ENCODE measurements at regions not wholly inside any gene's neighbourhood (a gene's known extent, or its start where the extent isn't known, plus 50 kb on each side); places are given as distances from the start of the nearest gene placed in this dataset.

DNA sequence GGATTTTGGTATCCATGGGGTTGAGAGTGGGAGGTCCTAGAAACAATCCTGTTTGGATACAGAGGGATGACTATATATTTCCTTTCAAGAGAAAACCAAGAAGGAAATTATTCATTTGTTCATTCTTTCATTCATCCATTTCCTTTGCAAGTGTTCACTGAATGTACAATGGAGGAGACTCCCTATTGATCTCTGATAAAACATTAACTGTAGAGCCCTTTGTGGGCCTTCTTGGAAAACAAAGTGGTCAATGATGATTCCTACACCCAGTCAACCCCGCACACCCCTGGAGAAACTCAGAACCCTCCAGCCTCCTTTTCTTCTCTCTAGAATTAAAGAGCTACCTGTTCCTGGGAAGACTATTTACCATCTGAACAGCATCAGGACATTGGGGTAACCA lies 247.3 kb downstream of the AUH start:
- TF ChIP-seq, protein P1, sequence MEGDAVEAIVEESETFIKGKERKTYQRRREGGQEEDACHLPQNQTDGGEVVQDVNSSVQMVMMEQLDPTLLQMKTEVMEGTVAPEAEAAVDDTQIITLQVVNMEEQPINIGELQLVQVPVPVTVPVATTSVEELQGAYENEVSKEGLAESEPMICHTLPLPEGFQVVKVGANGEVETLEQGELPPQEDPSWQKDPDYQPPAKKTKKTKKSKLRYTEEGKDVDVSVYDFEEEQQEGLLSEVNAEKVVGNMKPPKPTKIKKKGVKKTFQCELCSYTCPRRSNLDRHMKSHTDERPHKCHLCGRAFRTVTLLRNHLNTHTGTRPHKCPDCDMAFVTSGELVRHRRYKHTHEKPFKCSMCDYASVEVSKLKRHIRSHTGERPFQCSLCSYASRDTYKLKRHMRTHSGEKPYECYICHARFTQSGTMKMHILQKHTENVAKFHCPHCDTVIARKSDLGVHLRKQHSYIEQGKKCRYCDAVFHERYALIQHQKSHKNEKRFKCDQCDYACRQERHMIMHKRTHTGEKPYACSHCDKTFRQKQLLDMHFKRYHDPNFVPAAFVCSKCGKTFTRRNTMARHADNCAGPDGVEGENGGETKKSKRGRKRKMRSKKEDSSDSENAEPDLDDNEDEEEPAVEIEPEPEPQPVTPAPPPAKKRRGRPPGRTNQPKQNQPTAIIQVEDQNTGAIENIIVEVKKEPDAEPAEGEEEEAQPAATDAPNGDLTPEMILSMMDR (conservative IDR thresholded peaks at IDR 0.05; ENCODE audit: low read depth, low read length), result no peak
- no peak for TF ChIP-seq EZH2 (IDR thresholded peaks at IDR 0.05; ENCODE audit: borderline replicate concordance, low read depth, low read length, poor library complexity, severe bottlenecking)
- ChIA-PET CTCF (no interaction called here), POLR2A (ENCODE audit: low non-redundant PET) (no interaction called here)
- Histone ChIP-seq H3K4me1 (ENCODE audit: insufficient read depth, low read length, poor library complexity, severe bottlenecking) (peaks cover 3% of the 10 kb centered on the region), H3K9me3 (ENCODE audit: low read depth, low read length, poor library complexity, severe bottlenecking) (peaks cover 7% of the 10 kb centered on the region), H3K36me3 (ENCODE audit: insufficient read depth, low read length, poor library complexity, severe bottlenecking) (no peaks in the 10 kb centered on the region), H3K4me3 (ENCODE audit: low read depth, low read length, poor library complexity, severe bottlenecking) (no peak overlapping the region), H3K27ac (ENCODE audit: low read depth, low read length, poor library complexity, severe bottlenecking) (no peak overlapping the region), H3K27me3 (replicated peaks; ENCODE audit: insufficient read depth, low read depth, low read length, poor library complexity) (no peaks in the 10 kb centered on the region)
- no TSS peak for BruUV-seq (replicated peaks)
- DNase-seq (ENCODE audit: low spot score), result no peak
- intact Hi-C loops (cut with micrococcal nuclease; ENCODE audit: unreplicated experiment), result no loop called here

DNA sequence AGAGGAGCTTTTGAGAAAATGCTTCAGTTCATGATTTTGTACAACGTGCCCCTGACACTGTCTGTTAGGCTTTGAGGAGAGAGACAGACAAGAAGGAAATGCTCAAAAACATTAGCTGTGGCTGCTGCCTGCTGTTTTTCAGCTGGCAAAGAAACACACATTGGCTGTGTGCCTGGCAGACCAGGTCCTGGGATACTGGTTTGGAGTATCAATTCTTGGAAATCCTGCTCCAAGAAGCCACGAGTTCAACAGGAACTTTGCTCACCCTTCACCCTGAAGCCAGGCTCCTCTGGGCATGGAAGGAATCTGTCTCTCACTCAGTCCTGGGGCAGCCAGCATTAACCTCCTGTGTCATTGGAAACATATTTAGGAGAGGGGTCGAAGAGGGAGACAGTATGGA lies 245.5 kb downstream of the AUH start:
- CTCF ChIA-PET, result no interaction called here
- POLR2A ChIA-PET (ENCODE audit: low non-redundant PET), result no interaction called here
- TF ChIP-seq, protein P1 (conservative IDR thresholded peaks at IDR 0.05; ENCODE audit: low read depth, low read length), result no peak
- TF ChIP-seq EZH2 (IDR thresholded peaks at IDR 0.05; ENCODE audit: borderline replicate concordance, low read depth, low read length, poor library complexity, severe bottlenecking), result no peak
- Histone ChIP-seq H3K9me3 (ENCODE audit: low read depth, low read length, poor library complexity, severe bottlenecking) (no peaks in the 10 kb centered on the region), H3K36me3 (ENCODE audit: insufficient read depth, low read length, poor library complexity, severe bottlenecking) (no peaks in the 10 kb centered on the region), H3K4me3 (ENCODE audit: low read depth, low read length, poor library complexity, severe bottlenecking) (no peak overlapping the region), H3K4me1 (ENCODE audit: insufficient read depth, low read length, poor library complexity, severe bottlenecking) (peaks cover 4% of the 10 kb centered on the region), H3K27ac (ENCODE audit: low read depth, low read length, poor library complexity, severe bottlenecking) (no peak overlapping the region), H3K27me3 (replicated peaks; ENCODE audit: insufficient read depth, low read depth, low read length, poor library complexity) (no peaks in the 10 kb centered on the region)
- BruUV-seq (replicated peaks), result no TSS peak
- no peak for DNase-seq (ENCODE audit: low spot score)
- intact Hi-C loops (cut with micrococcal nuclease; ENCODE audit: unreplicated experiment), result no loop called here

DNA sequence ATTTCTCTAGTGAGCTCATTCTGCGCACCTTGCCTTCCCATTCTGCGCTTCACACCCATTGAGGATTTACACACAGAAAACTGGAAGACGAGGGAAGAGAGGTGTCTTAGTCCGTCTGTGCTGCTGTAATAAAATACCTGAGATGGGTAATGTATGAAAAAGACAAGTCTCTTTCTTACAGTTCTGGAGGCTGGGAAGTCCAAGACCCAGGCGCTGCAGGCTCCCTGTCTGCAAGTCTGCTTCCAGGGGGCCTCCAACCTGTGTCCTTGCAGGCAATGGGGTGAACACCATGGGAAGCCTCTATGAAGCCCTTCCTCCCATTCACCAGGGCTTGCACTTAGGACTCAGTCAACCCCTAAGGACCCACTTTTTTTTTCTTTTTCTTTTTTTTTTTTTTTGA lies 245.0 kb downstream of the AUH start:
- ChIA-PET CTCF (no interaction called here), POLR2A (ENCODE audit: low non-redundant PET) (no interaction called here)
- Histone ChIP-seq H3K9me3 (ENCODE audit: low read depth, low read length, poor library complexity, severe bottlenecking) (no peaks in the 10 kb centered on the region), H3K36me3 (ENCODE audit: insufficient read depth, low read length, poor library complexity, severe bottlenecking) (no peaks in the 10 kb centered on the region), H3K4me3 (ENCODE audit: low read depth, low read length, poor library complexity, severe bottlenecking) (no peak overlapping the region), H3K27ac (ENCODE audit: low read depth, low read length, poor library complexity, severe bottlenecking) (no peak overlapping the region), H3K27me3 (replicated peaks; ENCODE audit: insufficient read depth, low read depth, low read length, poor library complexity) (no peaks in the 10 kb centered on the region), H3K4me1 (ENCODE audit: insufficient read depth, low read length, poor library complexity, severe bottlenecking) (peaks cover 4% of the 10 kb centered on the region)
- intact Hi-C loops (cut with micrococcal nuclease; ENCODE audit: unreplicated experiment), result no loop called here
- BruUV-seq (replicated peaks), result no TSS peak
- no peak for TF ChIP-seq EZH2 (IDR thresholded peaks at IDR 0.05; ENCODE audit: borderline replicate concordance, low read depth, low read length, poor library complexity, severe bottlenecking)
- TF ChIP-seq, protein P1 (conservative IDR thresholded peaks at IDR 0.05; ENCODE audit: low read depth, low read length), result no peak
- DNase-seq (ENCODE audit: low spot score), result no peak
